A172 (cell line): ENCODE measurements at regions not wholly inside any gene's neighbourhood (a gene's known extent, or its start where the extent isn't known, plus 50 kb on each side); places are given as distances from the start of the nearest gene placed in this dataset.

Experiments
- DNase-seq: peaks from one replicate; pipeline ENCODE4 v3.0.0-alpha.2; 2015; ENCODE audit warnings: low spot score

- DNase-seq, result no peak
Measured at GRCh38 chr5:54651482-54652076, 134.0 kb downstream of the SNX18 start.

GRCh38 chr5:54649041-54649504 lies 131.5 kb downstream of the SNX18 start:
- no peak for DNase-seq

- peak; percentile 81 for DNase-seq
Measured at GRCh38 chr5:54646356-54647101, 129.0 kb downstream of the SNX18 start.

GRCh38 chr5:54645882-54646355 lies 128.4 kb downstream of the SNX18 start:
- no peak for DNase-seq

- peak; percentile 96 for DNase-seq
Measured at GRCh38 chr5:54644226-54644625, 126.7 kb downstream of the SNX18 start.

- peak; percentile 82 for DNase-seq
Measured at GRCh38 chr5:54643685-54644106, 126.1 kb downstream of the SNX18 start.

- DNase-seq, result no peak
Measured at GRCh38 chr5:54639621-54640020, 122.1 kb downstream of the SNX18 start.

- DNase-seq, result no peak
Measured at GRCh38 chr5:54638106-54638505, 120.5 kb downstream of the SNX18 start.

- no peak for DNase-seq
Measured at GRCh38 chr5:54637654-54638053, 120.1 kb downstream of the SNX18 start.

GRCh38 chr5:54634089-54634488 lies 116.5 kb downstream of the SNX18 start:
- DNase-seq, result no peak

- DNase-seq, result no peak
Measured at GRCh38 chr5:54632131-54632701, 114.7 kb downstream of the SNX18 start.

- DNase-seq, result no peak
Measured at GRCh38 chr5:54630738-54631359, 113.3 kb downstream of the SNX18 start.

- DNase-seq, result no peak
Measured at GRCh38 chr5:54629115-54629514, 111.6 kb downstream of the SNX18 start.

GRCh38 chr5:54628050-54628449 lies 110.5 kb downstream of the SNX18 start:
- DNase-seq, result no peak

- DNase-seq, result no peak
Measured at GRCh38 chr5:54626407-54626806, 108.8 kb downstream of the SNX18 start.

GRCh38 chr5:54624805-54625568 lies 107.4 kb downstream of the SNX18 start:
- no peak for DNase-seq

- no peak for DNase-seq
Measured at GRCh38 chr5:54621709-54622108, 104.2 kb downstream of the SNX18 start.

GRCh38 chr5:54621048-54621447 lies 103.5 kb downstream of the SNX18 start:
- no peak for DNase-seq

- no peak for DNase-seq
Measured at GRCh38 chr5:54620141-54620933, 102.8 kb downstream of the SNX18 start.

- DNase-seq, result no peak
Measured at GRCh38 chr5:54619731-54620130, 102.2 kb downstream of the SNX18 start.
